ENCODE measurements at regions not wholly inside any gene's neighbourhood (a gene's known extent, or its start where the extent isn't known, plus 50 kb on each side); places are given as distances from the start of the nearest gene placed in this dataset.

DNA sequence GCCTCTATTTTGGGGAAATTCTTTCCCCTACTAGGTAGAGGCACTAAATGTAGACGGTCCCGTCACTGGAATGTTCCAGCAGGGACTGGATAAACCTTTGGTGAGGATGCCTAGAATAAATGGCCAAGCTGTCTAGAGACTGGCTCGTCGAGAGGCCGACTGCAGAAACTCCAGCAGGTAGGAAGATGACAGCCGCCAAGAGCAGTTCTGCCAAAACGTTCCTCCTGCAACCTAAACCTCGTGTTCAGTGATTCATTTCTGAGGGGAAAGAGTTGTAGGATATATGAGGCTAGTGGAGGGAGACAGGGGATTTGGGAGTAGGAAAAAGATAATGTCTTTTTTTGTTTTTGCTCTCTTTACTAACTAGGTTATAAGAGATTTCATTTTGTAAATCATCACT is 184.7 kb upstream of the GDF10 start:
- Mint-ChIP-seq H3K9me3 (no peaks in the 10 kb centered on the region), H3K27ac (no peak overlapping the region), H3K36me3 (no peaks in the 10 kb centered on the region)
- ATAC-seq (no peak), DNase-seq (ENCODE audit: low spot score in 2 of 2) (no peak)

DNA sequence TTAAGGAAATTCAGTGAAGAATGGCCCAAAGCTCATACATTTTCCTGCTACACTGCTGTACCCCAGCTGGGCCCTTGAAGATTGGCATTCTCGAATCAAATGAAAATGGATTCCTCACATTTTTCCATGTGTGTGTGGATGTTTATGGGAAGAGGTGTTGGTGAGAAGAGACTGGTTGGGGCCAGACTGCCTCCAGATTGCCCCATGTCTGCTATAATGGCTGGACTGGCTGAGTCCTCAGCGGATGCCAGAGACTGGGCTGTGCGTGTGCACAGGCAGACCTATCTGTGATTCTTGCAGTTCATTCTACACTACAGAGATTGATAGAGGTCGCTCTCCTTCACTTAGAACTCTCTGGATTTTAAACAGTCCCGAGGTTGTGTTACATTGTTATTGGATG is 183.6 kb upstream of the GDF10 start:
- no peak for ATAC-seq
- DNase-seq (ENCODE audit: low spot score in 2 of 2), result no peak
- H3K9me3 Mint-ChIP-seq, result no peaks in the 10 kb centered on the region
- H3K27ac Mint-ChIP-seq, result no peak overlapping the region
- H3K36me3 Mint-ChIP-seq, result no peaks in the 10 kb centered on the region

DNA sequence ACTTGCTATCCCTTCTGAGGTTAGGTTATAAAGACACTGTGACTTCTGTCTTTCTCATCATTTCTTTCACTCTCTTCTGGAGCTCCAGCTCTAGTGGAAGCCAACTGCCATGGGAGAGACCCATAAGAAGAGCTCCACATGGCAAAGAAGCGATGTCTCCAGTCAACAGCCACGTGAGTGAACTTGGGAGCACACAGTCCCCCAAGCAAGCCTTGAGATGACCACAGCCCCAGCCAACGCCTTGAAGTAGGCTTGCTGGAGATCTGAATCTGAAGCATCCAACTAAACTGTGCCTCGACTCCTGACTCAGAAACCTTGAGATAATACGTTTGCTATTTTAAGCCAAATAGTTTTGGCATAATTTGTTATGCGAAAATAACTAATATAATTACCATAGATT is 181.7 kb upstream of the GDF10 start:
- Mint-ChIP-seq H3K9me3 (peaks cover 0 to under 1% of the 10 kb centered on the region in 2 donors), H3K27ac (no peak overlapping the region), H3K36me3 (no peaks in the 10 kb centered on the region)
- ATAC-seq (no peak), DNase-seq (ENCODE audit: low spot score in 2 of 2) (no peak)

DNA sequence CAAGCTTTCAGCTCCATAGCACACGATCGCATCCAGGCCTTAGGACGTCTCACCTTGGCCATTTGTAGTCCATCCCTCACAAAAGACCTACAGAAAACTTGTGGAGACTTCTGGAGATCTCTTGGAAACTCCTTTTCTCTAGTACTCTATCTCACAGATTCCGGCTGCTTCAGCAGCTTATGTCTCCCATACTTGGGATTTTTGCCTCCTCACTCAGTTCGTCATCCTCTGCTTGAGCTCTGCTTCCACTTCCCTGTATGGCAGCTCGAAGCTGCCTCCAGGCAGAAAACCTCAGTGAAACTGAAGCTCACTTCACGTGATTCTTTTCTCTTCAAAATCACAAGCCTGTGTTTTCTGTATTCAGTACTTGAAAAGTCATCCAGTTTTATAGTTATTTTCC is 178.7 kb upstream of the GDF10 start:
- peaks cover 0 to 4% of the 10 kb centered on the region in 2 donors for H3K9me3 Mint-ChIP-seq
- DNase-seq (ENCODE audit: low spot score in 2 of 2), result no peak
- ATAC-seq, result no peak
- no peak overlapping the region for H3K27ac Mint-ChIP-seq
- no peaks in the 10 kb centered on the region for H3K36me3 Mint-ChIP-seq

DNA sequence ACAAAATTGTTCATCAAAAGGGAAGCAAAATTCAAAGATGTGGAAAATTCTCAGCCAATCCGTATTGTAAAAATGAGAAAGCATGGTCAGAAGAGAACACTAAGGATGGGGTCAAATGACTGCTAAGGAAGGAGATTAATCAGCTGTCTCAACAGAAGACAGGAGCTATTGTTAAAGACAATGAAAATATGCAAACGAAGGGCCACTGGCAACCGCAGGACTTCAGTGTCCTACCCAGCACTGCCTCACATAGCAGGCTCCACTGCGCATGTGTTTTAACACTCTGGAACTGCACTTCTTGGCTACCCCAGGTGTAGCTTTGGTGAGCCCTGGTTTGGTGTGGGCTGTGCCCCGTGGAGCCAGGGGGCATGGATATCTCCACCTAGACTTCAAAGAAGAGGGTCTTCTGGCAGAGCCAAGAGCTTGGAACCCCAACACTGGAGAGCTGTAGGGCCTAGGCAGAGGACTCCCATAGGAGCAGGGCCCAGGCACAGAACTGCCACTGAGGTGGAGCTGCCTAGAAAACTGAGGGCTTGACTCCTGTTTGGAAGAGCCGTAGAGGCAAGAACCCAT is 176.2 kb upstream of the GDF10 start:
- Mint-ChIP-seq H3K36me3 (no peaks in the 10 kb centered on the region), H3K27ac (no peak overlapping the region), H3K9me3 (peaks cover 0 to 4% of the 10 kb centered on the region in 2 donors)
- DNase-seq (ENCODE audit: low spot score in 2 of 2) (no peak), ATAC-seq (no peak)

DNA sequence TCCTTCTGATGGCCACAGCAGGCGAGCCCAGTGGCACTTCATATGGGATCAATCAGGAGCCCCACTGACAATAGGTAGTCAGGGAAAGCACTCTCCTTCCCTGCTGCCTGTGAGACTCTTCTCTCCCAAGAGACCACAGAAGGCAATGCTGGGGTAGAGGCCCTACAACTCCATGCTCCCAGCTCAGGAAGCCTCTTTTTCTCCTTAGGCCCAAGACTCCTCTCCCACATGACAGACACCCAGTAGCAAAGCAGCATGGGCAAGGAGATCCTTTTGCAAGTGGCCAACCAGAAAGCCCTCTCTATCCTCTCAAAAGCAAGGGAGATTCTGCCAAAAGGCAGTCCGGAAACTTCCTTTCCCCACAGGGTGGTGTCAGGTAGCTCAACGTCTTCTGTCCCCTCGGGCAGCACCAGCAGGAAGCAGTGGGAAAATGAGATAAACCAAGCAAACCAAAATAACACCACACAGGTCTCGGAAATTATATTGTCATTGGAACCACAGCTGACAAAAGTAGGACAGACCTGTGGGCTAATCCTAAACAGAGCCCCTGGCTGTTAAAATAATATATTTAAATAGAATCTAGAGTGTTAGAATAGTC is 172.7 kb upstream of the GDF10 start:
- Mint-ChIP-seq H3K36me3 (no peaks in the 10 kb centered on the region), H3K9me3 (peaks cover 0 to 4% of the 10 kb centered on the region in 2 donors), H3K27ac (no peak overlapping the region)
- ATAC-seq (no peak), DNase-seq (ENCODE audit: low spot score in 2 of 2) (no peak)

DNA sequence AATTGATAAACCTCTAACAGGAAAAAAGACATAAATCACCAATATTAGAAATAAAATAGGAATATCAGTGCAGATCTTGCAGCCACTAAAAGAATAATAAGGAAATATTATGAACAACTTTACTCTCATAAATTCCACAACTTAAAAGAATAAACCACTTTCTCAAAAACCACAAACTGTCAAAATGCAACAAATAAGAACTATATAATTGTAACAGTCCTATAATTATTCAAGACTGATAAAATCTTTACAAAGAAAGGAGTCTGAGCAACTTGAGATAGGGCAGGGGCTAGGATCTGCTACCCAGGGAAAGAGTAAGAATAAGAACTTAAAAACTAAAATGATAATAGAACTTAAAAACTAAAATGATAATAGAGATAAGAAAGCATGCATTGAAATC is 169.5 kb upstream of the GDF10 start:
- peaks cover 0 to 5% of the 10 kb centered on the region in 2 donors for H3K9me3 Mint-ChIP-seq

DNA sequence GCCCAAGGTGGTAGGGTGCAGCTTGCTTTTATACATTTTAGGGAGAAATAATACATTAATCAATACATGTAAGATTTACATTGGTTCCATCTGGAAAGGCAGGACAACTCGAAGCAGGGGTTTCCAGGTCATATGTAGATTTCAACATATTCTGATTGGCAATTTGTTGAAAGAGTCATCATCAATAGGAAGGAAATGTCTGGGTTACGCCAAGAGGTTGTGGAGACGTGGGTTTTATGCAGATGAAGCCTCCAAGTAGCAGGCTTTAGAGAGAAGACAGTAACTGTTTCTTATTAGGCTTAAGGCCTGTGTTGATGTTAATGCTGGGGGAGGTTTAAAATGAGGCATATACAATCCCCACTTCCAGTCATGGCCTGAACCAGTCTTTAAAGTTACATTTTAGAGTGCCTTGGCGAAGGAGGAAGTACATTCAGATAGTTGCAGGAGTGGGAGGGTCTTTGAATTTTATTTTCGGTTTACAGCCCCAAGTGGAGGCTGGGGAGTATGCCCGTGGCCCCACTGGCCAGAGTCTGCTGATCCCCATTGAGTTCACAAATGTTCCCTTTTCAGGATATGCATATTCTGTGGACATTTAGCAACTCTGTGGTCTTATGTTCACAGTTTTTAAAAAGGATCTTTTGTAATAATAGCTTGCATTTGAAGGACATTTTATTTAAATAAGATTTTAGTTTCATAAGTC is 166.0 kb upstream of the GDF10 start:
- DNase-seq (ENCODE audit: low spot score in 2 of 2) (no peak), ATAC-seq (no peak)
- H3K27ac Mint-ChIP-seq, result no peak overlapping the region
- H3K36me3 Mint-ChIP-seq, result no peaks in the 10 kb centered on the region
- H3K9me3 Mint-ChIP-seq, result peaks cover 0 to 5% of the 10 kb centered on the region in 2 donors

More for the DNA sequence above, 169.5 kb upstream of the GDF10 start:
- Mint-ChIP-seq H3K27ac (no peak overlapping the region), H3K36me3 (no peaks in the 10 kb centered on the region)
- no peak for ATAC-seq
- no peak for DNase-seq (ENCODE audit: low spot score in 2 of 2)

DNA sequence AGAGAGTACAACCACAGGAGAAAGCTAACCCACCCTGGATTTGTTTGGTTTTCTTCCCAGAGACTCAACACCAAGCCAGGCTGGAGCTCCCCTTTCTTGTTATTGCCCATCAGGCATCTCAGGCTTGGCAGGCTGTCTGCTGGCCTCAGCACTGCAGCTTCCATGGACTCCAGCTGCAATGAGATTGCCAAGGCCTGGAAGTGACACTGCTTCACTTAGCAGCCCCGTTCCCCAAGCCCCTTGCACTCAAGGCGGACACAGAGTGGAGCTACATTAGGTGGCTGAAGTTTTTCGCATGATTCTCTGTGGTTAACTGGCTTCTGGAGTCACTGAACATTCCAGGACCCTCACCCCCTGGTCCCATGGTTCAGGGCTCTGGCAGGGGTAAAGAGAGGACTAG is 163.1 kb upstream of the GDF10 start:
- H3K9me3 Mint-ChIP-seq, result peaks cover 0 to 5% of the 10 kb centered on the region in 2 donors
- H3K27ac Mint-ChIP-seq, result no peak overlapping the region
- no peaks in the 10 kb centered on the region for H3K36me3 Mint-ChIP-seq
- ATAC-seq (no peak), DNase-seq (ENCODE audit: low spot score in 2 of 2) (no peak)

DNA sequence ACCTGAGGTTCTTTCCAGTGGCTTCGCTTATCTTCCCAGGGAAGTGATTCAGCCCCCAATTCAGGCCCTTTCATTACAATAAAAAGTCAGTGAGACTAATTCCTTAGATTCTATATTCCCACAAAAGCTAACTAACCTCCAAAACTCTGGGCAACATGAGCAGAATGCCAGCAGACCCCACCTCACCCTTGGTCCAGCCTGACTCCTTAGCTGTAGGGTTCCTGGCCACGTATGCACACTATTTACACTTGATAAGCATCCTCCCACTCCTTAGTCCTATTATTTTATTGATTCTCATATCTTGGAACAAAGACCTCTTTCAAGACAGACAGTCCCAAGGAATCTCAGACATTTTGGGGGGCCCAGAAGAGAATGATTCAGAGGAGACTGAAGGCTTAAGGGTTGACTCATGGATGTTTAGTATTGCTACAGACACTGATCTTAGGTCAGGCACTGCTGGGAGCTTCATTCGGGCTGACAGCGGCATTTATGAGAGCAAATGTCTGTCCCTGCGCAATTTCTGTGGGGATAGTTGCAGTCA is 162.6 kb upstream of the GDF10 start:
- Mint-ChIP-seq H3K9me3 (peaks cover 0 to 5% of the 10 kb centered on the region in 2 donors), H3K36me3 (no peaks in the 10 kb centered on the region), H3K27ac (no peak overlapping the region)
- DNase-seq (ENCODE audit: low spot score in 2 of 2), result no peak
- ATAC-seq, result no peak

DNA sequence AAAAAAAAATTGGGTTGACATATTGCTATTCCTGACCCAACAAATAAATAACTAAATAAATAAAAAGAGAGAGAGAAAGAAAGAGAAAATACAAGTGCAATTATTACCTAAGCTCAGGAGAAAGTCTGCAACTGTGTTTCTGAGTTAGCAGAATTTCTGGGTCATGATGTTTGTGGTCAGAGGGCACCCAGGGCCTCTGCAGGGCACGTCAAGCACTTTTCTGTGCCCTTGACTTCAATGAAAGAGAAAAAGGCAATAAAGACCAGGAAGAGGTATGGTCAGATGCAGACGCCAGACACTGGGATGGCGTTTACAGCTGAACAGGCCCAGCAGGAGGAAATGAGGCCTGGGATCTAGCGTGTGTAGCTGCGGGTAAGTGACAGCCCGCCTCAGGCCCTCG is 160.9 kb upstream of the GDF10 start:
- Mint-ChIP-seq H3K27ac (no peak overlapping the region), H3K36me3 (no peaks in the 10 kb centered on the region), H3K9me3 (peaks cover 0 to under 1% of the 10 kb centered on the region in 2 donors)
- ATAC-seq (no peak), DNase-seq (ENCODE audit: low spot score in 2 of 2) (no peak)

DNA sequence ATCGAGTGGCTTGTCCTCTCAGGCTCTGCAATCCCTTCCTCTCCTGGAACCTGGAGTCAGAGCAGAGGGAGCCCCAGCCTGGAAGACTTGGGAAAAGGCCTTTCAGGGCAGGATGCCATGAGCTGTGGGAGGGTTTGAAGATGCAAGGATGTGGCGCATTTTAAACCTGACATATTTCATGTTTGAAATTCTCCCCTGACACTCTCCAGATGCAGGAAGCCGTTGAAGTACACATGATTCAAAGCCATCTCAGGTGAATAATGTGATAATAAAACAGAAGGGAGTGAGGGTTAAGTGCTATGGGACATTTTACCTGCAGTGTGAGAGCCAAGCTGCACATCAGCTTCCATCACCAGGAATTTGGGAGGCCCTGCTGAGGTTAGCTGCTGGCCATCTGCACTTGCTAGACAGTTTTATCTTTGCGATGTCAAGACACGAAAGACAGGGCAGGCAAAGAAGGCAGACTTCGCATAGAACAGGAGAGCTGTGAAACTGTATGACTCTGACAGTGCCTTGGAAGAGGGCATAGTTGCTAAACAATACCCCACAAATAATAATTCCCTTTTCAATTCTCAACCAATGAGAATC is 159.1 kb upstream of the GDF10 start:
- no peaks in the 10 kb centered on the region for H3K9me3 Mint-ChIP-seq
- DNase-seq (ENCODE audit: low spot score in 2 of 2) (no peak), ATAC-seq (no peak)
- H3K36me3 Mint-ChIP-seq, result no peaks in the 10 kb centered on the region
- no peak overlapping the region for H3K27ac Mint-ChIP-seq

DNA sequence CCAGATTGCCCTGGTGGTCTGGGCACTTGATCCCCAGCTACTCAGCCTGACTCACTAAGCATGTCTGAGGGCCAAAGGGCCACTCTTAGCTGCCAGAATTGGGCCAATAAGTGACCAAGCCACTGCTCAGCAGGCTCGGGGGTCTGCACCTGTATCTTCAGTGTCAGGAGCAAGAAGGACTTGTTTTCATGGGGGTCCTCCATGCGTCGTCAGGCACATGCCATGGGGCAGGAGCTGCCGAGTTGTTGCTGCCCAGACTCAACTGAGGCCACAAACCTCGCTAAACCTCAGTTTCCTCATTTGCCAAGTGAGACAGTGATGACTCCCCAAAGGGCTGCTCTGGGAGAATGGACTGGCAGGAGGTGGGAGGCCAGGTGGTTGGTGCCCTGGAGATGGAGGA is 158.6 kb upstream of the GDF10 start:
- H3K9me3 Mint-ChIP-seq, result no peaks in the 10 kb centered on the region
- ATAC-seq, result no peak
- DNase-seq (ENCODE audit: low spot score in 2 of 2), result no peak
- H3K36me3 Mint-ChIP-seq, result no peaks in the 10 kb centered on the region
- H3K27ac Mint-ChIP-seq, result no peak overlapping the region

DNA sequence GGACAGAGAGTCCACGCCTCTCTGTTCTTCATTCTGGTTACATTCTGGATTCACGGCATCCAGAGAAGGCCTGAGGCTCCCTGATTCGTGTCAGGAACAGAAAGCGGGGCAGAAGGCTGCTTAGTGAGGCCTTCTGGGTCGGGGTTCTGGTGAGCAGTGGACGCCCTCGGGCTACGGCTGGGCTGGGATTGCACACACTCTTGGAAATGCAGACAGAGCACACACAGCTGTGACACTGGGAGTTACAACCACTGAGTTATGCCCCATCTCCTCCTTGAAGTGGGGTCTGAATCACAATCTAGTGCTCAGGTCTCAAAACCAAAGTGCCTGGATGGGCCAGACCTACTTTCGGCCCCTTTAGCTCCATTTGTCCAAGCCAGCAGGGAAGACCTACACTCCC is 156.9 kb upstream of the GDF10 start:
- DNase-seq (ENCODE audit: low spot score in 2 of 2) (no peak), ATAC-seq (no peak)
- no peak overlapping the region for H3K27ac Mint-ChIP-seq
- no peaks in the 10 kb centered on the region for H3K9me3 Mint-ChIP-seq
- H3K36me3 Mint-ChIP-seq, result no peaks in the 10 kb centered on the region

DNA sequence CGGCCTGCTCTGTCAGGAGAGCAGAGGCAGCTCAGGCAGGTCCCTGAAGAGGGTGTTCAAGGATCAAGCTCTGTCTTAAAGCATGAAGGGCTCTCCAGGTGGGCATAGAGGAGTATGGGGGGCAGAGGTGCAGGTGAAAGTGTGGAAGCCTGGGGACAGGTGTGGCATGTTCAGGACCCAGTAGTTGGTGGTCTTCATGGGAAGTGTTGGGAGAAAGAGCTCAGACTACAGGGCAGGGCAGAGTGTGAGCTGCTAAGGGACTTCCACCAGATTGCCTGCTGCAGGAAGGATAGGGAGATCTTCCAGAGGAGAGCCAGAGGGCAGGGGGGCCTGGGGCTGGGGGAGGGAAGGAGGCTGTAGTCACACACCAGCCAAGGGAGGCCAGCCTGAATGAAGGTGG is 156.5 kb upstream of the GDF10 start:
- peak overlapping the region in 1 of 2 donors; percentile 7 for H3K27ac Mint-ChIP-seq
- no peaks in the 10 kb centered on the region for H3K9me3 Mint-ChIP-seq

DNA sequence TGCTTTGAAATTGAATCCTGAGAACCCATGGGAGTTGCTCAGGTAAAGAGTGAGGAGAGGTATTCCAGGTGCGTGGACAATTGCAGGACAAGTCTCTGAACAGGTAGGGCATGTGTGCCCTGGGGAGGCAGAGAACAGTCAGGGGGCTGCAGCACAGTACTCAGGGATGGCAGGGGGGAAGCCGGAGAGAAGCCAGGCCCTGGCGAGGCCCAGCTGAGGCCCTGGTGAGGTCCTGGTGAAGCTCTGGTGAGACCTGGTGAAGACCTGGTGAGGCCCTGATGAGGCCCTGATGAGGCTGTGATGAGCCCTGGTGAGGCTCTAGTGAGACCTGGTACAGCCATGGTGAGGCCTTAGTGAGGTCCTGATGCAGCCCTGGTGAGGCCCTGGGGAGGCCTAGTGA is 155.5 kb upstream of the GDF10 start:
- Mint-ChIP-seq H3K9me3 (no peaks in the 10 kb centered on the region), H3K36me3 (no peaks in the 10 kb centered on the region), H3K27ac (peak overlapping the region; percentile 12 to 85)
- DNase-seq (ENCODE audit: low spot score in 2 of 2) (no peak), ATAC-seq (no peak)

More for the DNA sequence above, 156.5 kb upstream of the GDF10 start:
- no peaks in the 10 kb centered on the region for H3K36me3 Mint-ChIP-seq
- DNase-seq (ENCODE audit: low spot score in 2 of 2) (no peak), ATAC-seq (no peak)

DNA sequence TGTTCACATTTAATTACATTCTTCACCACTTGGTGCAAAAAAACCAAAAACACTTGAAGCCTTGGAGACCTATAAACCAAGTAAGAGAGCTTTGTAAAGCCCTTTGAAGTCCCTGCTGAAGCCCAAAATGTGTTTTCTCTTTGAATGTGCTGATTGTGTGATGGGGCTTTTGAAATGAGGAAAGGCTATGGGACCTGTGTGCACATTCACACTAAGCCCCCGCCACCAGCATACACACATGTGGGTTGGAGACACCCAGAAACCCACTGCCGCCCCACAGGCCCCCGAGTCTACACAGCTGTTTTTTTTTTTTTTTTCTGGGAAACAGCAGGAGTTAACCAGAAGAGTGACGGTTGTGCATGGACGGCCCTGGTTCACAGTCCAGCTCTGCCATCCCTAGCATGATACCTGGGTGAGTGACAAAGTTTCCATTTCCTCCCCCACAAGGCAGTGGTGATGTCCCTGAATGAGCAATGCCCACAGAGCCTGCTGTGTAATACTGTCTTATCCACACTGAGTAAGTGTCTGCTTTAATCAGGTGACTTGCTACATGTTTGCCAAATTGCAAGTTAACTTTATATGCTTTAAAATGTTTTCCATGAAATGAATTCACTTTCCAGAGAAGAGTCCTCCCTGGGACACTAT is 154.6 kb upstream of the GDF10 start:
- ATAC-seq, result peak; percentile 98 to 99
- no peak for DNase-seq (ENCODE audit: low spot score in 2 of 2)
- Mint-ChIP-seq H3K36me3 (no peaks in the 10 kb centered on the region), H3K9me3 (peaks cover 0 to 7% of the 10 kb centered on the region in 2 donors), H3K27ac (no peak overlapping the region)
